Iris pigment epithelial cell (primary cell): ENCODE measurements at regions not wholly inside any gene's neighbourhood (a gene's known extent, or its start where the extent isn't known, plus 50 kb on each side); places are given as distances from the start of the nearest gene placed in this dataset.
"Not testable (repeated sequence)": the region's sequence is repeated elsewhere in the genome, so short reads cannot be mapped to it uniquely, and the experiment has no call there.

Experiments
- DNase-seq: peaks from one replicate; pipeline ENCODE4 v3.0.0-alpha.2; 2011; ENCODE audit warnings: low read depth

DNA sequence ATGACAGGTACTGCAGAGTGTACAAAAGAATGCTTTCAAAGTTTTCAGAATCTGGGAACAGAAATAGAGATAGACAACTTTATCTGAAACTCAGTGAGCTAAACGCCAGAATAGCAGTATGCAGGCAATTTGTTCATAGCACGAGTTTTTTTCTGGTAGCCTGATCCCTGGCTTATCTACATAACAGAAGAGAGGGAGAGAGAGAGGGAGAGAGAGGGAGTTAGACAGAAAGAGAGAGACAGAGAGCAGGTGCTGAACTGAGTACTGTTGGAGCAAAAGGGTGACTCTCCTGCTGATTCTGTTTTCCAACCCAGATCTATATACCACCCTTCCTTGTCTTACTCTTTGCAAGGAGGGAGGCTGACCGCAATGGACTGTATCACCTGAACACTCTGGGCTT lies 388.0 kb upstream of the CA10 start:
- no peak for DNase-seq

DNA sequence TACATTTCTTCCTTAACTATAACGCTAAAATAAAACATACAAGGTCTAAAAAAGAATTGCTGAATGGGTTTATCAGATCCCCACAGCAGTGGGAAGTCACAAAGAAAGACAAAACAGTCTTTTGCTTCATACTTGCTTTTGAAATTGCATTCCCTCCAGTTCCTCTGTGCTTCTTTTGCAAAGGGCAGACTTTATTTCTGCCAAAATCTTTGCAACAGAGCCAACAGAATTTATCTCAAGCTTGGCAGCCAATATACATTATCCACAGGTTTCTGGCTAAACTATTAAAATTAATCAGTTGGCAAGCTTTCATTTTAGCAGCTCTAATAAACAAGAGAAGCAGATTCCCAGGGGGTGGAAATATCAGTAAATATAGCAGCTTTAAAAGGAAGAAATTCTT lies 378.9 kb upstream of the CA10 start:
- DNase-seq, result no peak

DNA sequence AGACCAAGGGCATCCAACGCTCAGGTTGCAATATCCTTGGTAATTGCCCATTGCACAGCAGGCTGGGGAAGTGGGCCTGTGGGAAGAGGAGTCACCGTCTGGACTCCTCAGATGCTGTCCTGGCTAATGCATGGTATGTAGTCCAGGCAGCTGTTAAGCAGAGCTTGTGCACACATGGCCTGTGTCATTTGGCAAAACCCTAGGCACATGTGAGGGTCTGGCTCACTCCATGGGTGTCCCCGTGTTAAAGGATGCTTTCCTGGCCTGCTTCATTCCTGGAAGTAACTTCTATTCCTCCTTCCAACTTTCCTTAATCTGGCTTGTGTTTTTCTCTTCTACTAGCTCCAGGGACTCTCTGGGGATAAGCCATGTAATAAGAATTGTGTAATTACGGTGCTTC lies 378.0 kb upstream of the CA10 start:
- no peak for DNase-seq

DNA sequence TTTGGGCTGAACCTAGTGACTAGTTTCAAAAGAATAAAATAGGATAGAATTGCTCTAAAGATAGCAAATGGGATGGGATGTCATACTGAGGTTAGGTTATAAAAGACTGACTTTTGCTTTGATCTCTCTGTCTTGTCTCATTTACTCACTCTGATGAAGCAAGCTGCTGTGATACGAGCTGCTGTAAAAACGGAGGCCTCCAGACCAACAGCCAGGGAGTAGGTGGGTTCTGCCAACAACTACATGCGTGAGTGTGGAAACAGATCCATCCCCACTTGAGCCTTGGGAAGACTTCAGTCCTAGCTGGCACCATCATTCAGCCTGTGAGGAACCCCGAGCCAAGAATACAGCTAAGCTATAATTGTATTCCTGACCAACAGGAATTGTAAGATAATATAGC lies 373.9 kb upstream of the CA10 start:
- no peak for DNase-seq

DNA sequence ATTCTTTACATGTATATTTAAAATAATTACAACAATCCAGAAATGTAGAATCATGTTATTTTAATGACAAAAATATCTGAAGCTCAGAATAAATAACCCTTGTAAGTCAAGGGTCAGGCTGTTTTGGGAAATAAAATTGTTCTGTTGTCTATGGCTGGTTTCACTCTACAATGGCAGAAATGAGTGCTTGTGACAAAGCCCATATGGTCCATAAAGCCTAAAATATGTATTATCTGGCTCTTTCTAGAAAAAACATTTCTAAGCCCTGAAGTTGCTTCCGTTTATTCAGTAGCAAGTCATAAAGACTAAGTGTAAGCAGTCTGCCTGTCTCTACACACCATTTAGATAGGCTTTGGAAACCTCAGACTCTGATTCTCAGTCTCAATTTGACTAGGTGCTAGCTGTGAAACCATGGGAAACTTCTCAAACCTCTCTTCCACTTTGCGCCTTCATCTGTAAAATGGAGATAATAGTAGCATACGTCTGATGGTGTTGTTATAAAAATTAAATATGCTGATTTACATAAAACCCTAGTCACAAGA lies 365.7 kb upstream of the CA10 start:
- DNase-seq, result no peak

DNA sequence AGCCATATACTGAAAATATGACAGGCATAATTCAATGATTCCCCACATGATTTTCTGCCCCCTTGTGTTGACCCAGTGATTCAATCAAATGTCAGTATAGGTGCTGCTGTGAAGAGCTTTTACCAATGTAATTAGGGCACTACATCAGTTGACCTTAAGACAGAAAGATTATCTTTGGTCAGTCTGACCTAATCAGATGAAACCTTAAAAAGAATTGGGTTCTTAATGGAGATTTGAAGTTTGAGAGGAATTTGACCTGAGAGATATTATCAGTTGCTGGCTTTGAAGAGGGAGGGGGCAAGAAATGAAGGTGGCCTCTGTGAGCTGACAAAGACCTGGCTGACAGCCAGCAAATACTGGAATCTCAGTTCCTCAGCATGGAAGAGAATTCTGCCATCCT lies 358.7 kb upstream of the CA10 start:
- DNase-seq, result no peak

DNA sequence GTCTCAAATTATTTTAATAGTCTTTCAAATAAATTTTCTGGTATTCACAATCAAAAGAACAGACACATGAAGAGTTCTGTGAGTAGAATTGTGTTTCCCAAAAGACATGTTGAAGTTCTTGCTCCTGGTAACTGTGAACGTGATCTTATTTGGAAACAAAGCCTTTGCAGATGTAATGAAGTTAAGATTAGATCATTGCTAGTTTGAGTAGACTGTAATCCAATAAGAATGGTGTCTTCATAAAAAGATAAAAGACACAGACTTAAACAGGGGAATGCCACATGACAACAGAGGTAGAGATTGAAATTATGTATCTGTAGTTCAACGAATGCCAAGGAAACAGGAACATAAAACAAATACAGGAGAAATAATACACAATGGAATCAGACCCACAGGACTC lies 357.4 kb upstream of the CA10 start:
- no peak for DNase-seq

DNA sequence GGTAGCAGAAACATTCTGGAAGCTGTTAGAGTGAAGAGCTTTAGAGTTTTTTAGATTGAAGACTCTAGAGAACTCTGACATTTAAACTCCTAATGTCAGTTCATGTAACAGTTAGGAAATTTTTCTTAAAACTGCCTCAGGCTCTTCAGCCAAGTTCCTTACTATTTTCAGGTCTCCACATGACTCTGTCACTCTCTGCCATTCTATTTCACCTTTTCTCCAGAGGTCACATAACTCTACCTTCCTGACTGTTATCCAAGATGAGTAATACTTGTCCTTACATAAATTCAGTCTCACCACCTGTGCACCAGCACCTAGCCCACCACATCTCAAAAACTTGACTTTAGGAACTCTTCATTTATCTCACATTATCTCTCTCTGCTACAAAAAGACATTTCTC lies 347.1 kb upstream of the CA10 start:
- DNase-seq, result no peak

DNA sequence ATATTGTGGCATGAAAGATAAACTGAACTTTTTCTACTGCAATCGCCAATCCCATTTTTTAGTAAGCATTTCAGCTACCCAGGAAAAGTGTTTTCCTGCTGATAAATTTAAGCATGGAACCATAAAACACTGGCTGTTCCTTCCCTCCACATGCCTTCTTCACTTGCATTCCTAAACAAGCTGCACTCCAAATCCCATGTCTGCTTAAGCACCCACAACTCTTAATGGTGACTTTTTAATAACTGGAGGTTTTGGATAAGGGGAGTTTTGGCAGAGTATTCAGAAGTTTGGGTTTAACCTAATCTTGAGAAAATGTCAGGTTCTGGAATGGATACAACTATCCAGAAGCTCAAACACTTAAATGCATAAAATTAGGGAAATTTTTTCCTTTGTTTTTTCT lies 345.6 kb upstream of the CA10 start:
- DNase-seq, result no peak

DNA sequence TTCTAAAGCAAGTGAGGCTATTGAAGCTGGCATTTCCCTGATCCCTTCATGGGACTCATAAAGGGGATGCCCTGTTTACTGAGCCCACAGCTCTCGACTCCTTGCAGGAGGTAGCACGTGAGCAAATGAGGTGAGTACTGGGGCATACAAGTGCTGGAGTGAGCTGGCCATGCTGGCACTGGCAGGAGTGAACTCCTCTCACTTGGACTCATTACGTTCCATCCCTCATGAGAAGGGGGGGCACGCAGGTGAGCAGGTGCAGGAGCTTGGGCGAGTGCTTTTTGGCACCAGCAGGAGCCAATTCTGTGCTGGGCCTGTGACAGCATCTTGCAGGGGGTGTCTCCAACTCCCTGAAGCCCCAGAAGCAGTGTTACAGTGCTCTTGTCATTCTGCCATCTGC lies 337.1 kb upstream of the CA10 start:
- no peak for DNase-seq

DNA sequence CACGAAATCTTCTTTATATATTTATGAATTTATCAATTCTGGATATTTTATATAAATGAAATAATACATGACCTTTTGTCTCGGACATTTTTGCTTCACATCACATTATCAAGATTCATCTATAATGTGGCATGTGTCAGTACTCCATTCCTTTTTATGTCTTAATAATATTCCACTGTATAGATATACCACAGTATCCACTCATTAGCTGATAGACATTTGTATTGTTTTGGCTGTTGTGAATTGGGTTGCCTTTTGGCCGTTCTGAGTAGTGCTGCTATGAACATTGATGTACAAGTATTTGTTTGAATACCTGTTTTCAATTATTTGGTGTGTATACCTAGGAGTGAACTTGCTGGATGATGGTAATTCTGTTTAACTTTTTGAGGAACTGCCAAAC lies 323.8 kb upstream of the CA10 start:
- no peak for DNase-seq

DNA sequence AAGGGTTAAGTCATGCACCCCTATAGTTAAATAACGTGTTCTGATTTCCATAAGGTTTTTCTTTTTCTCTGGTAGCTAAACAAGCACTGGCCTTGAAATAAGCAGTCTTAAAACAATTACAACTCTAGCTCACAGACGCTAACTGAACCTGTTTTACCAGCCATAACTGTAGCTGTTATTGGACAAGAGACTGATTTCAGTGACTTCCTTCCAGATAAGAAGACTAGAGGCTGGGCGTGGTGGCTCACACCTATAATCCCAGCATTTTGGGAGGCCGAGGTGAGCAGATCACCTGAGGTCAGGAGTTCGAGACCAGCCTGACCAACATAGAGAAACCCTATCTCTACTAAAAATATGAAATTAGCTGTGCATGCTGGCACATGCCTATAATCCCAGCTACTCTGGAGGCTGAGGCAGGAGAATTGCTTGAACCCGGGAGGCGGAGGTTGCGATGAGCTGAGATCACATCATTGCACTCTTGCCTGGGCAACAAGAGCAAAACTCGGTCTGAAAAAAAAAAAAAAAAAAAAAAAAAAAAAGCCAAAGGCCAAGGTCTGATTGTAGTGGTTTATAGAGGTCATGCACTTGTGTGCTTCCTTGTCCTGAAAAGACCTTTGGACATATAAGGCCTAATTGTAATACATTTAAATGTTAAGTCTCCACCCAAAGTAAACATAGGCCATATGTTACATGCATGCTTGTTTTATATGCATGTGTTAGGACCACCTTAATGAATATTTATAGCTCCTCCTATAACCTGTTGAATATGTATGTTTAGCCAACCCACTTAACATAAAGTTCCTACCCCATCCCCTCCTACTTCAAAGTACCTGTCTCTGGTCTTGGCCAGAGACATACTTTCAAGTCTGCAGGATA lies 319.5 kb upstream of the CA10 start:
- no peak for DNase-seq

DNA sequence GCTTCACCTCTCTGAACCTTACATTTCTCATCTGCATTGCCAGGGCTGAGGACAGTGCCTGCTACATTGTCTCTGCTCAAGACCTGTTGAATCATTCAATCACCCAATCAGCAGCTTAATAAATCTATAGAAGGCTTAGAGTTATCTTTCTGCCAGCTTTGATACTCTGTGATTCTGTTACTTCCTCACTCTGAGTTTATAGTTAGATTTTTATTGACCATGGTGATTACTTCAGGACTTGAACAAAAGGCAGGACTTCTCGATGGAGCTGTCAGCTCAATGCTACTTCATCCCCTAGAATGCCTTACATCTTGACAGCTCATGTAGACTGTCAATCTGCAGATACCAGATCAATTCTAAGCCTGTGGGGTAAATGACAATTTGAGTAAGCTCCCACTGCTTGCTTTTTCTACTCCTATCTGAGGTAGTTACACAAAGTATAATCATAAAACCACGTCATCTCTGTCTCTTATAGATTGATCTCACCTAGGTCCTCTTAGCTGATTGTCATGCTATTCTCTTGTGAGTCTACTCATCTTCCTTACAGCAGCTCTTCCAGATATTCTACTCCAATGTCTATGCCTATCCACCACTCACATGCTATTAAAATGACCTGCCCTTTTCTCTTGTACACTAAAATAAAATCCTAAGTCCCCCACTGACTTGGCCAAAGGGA lies 318.3 kb upstream of the CA10 start:
- no peak for DNase-seq

DNA sequence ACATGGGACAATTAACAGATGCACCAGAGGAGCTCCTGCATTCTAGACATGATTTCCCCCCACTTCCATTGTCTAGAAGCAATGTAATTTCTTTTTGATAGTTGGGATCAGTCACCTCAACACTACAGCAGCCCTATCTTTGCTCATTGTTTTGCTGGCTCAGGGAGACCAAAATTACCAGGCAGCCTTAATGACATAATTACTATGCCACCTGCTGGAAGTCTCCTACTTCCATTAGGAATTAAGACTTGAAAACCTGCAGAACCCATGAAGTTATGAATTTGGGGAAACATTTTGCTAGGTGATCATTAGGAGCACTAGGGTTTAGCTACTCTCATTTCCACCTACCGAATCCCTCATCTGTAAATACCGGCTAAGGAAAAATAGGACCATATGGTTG lies 312.0 kb upstream of the CA10 start:
- DNase-seq, result no peak

DNA sequence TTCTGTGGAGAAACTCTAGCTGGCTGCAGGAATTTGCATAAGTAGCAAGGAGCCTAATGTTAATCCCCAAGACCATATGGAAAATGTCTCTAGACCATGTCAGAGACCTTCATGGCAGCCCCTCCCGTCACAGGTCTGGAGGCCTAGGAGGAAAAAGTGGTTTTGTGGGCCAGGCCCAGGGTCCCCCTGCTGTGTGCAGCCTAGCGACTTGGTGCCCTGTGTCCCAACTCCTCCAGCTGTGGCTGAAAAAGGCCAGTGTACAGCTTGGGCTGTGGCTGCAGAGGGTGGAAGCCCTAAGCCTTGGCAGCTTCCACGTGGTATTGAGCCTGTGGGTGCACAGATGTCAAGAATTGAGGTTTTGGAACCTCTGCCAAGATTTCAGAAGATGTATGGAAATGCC lies 306.9 kb upstream of the CA10 start:
- DNase-seq, result no peak

DNA sequence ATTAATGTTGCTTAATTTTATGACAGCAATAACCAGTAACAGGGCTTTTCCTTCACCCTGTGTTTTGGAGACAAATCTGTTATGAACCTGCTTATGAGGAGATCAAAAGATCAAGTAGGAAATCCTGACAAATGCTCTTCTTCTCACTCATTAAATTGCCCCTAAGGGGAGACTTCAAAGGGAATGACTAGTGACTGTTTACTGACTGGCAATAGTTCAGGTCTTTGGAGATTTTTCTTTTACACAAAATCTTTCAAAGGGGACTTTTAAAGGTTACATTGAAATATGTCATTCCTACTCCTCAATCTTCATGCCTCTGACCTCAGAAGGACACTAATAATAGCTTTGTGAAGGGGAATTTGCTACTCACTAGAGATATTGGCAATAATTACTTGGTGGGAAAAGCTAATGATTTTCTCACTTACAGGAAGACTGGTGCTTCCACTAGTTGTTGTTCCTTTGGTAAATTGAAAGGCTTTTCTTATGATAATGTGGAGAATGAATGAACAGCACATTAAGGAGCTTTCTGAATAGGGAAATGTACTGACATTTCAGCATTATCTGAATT lies 292.9 kb upstream of the CA10 start:
- DNase-seq, result no peak

DNA sequence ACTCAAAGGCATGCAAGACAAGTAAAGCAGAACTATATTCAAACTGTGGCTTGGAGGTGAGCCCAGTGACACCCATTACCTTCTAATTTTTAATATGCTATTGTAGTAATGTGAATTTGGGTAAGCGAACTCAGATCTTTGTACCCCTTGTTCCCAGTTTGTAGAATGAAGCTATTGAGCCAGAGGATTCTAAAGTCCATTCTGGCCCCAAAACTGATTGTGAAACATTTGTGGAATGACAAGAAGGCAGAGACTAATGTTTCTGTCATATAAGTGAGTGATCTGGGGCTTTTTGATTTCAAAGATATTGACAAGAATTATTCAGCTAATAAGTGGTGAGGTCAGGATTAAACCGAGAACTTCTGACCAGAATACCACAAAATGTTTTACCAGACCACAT lies 283.8 kb upstream of the CA10 start:
- no peak for DNase-seq

DNA sequence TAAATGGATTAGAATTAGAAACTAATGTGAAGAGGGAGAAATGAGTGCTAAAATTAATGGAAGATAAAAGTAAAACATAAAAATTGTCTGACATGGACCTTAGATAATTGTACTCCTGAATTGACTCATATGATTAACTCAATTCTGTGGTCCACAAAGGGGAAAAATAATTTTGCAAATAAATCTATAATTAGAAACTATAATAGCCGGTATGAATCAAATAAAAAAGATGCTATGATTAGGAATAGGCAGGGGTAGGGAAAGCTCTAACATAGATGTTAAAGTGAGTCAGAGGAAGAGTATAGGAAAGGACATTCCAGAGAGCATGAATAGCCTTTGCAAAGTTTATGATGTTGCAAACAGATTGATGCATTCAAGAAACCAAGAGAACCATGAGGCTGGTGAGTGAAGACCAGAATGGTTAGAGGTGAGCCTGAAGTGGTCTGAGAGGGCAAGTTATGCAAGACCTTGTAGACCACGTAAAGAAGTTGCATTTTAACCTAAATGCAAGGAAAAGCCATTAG lies 262.1 kb upstream of the CA10 start:
- no peak for DNase-seq

DNA sequence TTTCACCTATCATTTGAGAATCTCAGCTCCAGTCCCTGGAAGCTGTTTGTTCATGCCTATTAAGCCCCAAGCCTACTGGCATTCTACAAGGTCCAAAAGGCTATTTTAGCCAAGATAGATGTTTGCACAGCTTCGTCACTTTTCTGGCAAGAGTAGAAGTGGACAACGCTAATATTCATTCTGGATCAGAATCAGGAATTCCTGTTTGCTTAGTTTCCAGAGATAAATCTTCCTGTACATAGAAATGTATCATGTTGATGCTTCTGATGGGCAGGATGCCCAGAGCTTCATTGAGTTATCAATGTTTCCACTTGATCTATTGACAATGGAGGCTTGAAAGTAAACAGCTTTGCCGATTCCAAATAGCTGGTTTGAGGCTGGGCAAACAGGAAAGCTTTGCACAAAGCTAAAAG lies 260.7 kb upstream of the CA10 start:
- DNase-seq, result no peak

DNA sequence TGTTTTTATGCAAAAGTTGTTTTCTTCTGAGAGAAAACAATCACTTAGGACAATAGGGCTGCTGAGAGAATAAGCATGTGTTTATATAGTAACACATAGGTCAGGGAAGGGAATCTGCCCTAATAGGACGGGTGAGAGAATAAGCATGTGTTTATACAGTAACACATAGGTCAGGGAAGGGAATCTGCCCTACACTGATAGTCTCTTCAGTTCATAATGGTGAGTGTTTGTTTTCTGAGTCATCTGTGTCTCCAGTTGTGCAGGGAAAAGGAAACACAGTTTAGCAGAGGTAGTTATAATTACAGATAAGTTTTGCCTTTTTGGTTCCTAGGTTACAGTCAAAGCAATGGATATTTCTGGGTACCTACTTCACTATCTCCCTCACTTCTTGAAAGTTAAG lies 252.3 kb upstream of the CA10 start:
- no peak for DNase-seq

DNA sequence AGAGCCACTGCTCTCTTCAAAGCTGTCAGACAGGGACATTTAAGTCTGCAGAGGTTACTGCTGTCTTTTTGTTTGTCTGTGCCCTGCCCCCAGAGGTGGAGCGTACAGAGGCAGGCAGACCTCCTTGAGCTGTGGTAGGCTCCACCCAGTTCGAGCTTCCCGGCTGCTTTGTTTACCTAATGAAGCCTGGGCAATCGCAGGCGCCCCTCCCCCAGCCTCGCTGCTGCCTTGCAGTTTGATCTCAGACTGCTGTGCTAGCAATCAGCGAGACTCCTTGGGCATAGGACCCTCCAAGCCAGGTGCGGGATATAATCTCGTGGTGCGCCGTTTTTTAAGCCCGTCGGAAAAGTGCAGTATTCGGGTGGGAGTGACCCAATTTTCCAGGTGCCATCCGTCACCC lies 250.7 kb upstream of the CA10 start:
- DNase-seq, result not testable (repeated sequence)

DNA sequence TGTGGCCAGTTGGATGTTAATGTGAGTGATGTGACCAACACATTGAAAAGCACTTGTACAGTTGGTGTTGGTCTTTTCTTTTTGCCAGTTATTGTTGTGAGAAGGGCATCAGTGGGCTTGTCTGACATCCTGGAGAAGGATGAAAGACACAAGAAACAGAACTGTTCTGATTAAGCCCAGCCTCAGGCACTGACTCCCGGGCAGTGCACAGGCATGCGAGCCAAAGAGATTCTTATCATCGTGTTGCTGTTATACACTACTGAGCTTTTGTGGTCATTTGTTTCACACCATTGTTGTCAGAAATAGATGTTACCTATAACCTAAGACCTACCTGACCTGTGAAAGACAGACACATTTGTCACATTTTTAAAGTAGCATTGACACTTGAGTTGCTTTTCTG lies 236.8 kb upstream of the CA10 start:
- no peak for DNase-seq

DNA sequence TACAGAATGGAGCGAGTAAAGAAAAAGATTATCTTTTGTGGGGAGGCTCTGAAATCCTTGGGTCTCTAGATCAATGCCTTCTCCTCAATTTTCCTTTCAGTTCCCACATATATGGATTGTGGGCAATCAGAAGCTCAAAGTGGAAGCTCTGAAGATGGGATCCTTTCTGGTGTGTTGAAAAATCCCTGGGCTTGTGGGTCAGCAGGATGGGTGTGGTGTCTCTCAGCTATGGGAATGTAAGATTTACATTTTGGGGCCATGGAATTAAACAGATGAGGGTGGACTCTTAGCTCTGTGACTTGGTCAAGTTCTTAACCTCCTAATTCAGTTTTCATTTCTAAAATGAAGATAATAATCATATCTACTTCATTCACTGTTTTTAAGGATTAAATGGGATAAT lies 231.9 kb upstream of the CA10 start:
- no peak for DNase-seq
